NCI-H2227 (cell line): ENCODE measurements at regions not wholly inside any gene's neighbourhood (a gene's known extent, or its start where the extent isn't known, plus 50 kb on each side); places are given as distances from the start of the nearest gene placed in this dataset.
"Not testable (repeated sequence)": the region's sequence is repeated elsewhere in the genome, so short reads cannot be mapped to it uniquely, and the experiment has no call there.

Source experiments
- DNase-seq: peaks from one replicate; lab custom pipeline; 2025; ENCODE audit not compliant: unreplicated experiment; lab: John Stamatoyannopoulos, UW

DNA sequence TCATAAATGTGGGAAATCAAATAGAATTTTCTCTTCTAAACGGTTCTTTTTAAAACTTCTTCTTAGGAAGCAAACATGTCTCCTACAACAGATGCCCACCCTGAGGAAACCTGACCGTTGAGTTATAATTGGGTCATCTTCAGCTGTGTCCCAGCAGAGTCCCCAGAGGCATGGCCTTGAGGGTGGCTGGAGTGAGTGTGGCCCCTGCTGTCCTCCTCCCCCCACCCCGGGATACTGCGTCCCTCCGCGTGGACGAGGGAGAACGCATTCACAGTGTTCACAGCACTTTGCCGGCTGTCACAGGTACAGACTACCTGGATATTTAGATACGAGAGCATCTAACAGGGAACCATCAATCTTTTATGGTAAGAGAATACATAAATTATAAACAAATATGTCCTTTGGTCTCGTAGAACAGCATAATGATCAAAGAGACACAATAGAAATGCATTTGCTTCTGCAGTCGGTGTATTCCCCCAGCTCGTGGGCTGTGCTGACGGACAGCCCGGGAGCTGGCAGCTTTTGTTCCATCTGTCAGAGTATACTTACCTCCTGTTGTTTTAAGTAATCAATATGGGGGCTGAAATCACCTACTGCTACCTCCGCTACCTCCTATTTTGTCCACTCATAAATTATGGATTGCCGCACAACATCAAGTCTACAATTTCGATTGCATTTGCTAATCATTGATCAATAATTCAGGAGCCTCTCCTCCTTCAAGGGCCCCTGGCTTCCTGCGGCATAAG is 214.7 kb downstream of the IRX2 start:
- DNase-seq: no peak

DNA sequence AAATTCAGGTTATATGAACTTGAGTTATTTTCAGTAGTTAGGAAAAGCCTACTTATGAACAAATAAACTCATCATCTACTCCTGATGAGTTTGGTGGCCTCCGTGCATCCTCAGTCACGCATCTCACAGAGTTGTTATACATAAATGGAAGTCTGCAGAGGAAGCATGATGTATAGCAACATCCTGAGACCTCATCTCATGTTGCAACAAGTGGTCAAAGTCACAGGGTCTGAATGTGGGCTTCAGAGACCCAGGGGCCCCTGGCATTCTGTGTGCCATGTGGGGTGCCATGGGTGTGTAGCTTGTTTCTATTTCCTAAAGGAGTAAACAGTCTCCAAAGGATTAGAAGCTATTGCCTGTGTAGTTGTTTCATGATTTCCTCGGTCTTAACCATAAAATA is 216.5 kb downstream of the IRX2 start:
- DNase-seq: no peak

DNA sequence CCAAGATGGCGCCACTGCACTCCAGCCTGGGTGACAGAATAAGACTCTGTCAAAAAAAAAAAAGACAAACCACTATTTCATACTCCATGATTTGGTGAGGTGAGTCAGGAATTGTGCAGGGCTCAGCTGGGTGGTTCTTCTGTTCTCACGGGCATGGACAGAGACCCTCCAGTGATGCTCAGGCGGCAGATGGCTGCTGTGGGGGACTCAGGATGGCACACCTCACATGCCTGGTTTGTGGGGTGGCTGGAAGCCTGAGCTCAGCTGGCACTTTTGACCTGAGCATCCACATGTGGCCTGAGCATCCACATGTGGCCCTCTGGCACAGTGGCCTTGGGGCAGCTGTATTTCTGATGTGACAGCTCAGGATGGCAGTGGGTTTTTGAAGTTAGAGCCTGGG is 217.2 kb downstream of the IRX2 start:
- no peak for DNase-seq

DNA sequence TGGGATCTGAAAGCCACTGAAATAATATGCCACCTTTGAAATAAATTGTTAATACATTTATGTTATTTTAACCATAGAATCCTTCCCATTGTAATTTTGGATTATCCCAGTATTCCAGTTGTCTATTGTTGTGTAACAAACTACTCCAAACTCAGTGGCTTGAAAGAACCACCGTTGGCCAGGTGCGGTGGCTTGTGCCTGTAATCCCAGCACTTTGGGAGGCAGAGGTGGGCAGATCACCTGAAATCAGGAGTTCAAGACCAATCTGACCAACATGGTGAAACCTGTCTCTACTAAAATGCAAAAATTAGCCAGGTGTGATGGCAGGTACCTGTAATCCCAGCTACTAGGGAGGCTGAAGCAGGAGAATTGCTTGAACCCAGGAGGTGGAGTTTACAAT is 217.6 kb downstream of the IRX2 start:
- DNase-seq: not testable (repeated sequence)

DNA sequence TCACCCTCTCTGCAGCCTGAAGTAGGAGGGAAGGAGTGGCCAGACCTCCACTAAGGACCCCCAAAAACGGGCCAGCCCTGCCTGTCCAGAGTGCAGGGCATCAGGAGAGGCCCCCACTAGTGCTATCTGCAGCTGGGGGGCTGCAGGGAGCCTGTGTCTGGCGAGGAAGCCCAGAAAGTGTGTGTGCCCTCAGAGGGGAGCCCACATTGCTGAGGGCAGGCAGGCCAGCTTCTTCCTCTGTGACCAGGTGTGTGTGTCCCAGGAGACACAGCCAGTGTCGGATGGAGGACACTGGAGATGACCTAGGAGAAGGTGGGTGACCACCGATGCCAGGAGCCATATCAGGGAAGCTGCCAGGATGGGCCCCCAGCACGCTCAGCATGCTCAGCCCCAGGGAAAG is 218.7 kb downstream of the IRX2 start:
- DNase-seq: no peak

DNA sequence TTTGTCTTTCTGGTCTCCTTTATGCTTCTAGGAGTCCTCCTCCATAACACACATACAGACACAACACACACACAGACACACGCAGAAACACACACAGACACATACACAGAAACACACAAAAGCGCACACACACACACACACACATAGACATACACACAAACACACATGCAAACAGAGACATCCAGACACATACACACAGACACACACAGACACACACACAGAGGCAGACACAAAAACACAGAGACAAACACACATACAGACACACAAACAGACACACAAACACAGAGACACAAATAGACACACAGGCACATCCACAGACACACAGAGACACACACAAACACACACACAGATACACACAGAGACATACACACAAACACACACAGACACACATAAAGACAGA is 220.2 kb downstream of the IRX2 start:
- no peak for DNase-seq

DNA sequence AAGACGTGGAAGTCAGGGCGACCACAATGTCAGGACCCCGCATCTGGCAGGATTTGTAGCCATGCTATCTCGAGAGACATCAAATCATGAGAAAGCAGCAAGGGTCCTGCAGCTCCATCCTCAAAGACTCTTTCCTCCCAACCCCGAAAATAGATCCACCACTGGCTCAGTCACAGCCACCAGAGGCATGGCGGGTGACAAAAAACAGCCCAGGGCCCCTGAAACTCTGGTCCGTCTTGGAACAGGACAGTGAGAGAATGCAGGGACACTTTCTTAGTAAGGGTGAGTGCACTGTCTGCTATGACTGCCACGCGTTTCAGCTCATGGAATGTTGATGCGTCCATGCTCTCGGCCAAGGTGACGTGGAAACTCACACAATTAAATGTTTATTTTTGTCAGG is 220.9 kb downstream of the IRX2 start:
- no peak for DNase-seq

DNA sequence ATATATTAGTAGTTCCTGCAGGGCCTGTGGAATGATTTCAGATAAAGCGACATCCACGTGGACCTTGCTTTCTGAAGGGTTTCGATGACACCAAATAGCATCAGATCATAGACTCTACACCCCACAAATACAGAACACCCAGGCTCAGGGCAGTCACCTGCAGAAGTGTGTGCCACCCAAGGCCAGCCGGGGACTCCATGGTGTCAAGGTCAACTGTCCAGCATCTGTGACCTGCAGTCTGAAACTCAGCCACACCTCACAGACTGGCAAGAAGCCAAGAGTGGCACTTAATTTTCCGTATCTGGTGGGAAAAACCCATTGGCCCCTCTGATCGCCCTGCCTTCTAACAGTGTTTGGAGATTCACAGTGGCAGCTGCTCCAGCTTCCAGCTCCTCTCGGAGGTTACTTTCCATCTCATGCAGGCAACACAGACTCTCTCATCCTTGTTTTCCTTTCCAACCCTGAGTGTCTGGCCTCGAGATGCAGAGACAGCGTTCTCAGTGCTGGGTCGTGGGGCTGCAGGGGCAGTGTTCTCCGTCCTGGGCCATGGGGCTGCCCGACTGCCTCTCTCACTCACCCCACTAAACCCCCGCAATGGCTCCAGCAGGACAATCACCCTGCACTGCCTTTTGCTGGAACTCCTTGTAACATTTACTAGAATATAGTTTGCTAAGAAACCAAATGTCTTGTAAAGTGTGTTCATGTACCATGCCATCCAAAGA is 221.9 kb downstream of the IRX2 start:
- no peak for DNase-seq

DNA sequence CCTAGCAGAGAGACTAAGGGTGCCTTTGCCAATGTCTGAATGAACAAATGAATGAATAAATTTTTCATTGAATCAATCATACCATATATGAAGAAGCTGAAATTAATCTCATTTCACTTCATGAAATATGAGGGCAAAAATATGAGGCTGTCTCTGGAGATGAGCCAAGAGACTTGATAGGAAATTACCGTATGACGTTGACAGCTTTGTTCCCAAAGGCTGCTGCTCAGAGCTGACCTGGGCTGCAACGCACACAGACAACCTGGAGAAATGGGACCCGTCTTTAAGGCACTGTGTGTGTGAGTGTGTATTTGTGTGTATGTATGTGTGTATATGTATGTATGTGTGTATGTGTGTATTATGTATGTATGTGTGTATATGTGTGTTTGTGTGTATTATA is 226.1 kb downstream of the IRX2 start:
- DNase-seq: no peak

DNA sequence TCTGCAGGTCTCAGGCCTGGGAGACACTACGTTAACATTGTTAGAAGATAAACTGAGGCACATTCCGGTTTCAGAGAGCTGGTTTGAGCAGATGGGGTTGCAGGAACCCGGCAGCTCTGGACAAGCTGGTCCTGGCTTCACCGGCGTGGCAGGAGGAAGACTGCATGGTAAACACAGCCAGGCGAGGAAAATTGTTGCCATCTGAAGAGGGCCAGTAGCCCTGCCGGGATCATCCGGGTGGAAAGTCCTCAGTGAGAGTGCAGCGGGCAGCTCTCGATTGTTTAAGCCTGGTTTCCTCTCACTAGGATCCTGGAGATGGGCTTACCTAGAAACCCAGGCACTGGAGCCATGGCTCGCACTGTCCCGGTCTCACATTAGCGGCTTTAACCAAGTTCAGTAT is 226.9 kb downstream of the IRX2 start:
- no peak for DNase-seq

DNA sequence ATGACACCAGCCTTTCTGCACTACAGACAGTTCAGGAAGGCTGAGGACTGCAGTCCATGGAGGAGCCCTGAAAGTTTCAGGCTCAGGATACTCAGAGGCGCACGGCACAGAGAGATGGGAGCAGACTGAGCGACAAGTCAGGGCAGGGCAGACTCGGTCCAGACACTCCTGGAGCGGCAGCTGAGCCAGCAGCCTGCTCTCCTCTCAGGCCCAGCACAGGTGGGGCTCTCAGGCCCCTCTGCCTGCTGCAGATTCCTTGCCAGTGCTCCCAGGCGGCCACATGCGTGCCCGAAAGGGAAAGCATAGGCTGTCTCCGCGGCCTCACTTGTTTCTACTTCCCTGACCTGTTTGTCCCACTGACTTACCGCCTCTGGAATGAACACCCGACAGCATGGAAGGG is 228.3 kb downstream of the IRX2 start:
- DNase-seq: no peak

DNA sequence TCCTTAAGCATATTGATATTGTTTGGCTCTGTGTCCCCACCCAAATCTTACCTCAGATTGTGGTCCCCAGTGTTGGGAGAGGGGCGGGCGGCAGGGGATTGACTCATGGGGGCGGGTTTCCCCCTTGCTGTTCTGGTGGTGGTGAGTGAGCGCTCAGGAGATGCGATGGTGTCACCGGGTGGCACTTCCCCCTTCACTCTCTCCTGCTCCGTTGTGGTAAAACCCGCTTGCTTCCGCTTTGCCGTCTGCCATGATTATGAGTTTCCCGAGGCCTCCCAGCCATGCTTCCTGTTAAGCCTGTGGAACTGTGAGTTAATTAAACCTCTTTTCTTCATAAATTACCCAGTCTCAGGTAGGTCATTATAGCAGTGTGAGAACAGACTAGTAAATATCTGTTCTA is 229.1 kb downstream of the IRX2 start:
- no peak for DNase-seq

DNA sequence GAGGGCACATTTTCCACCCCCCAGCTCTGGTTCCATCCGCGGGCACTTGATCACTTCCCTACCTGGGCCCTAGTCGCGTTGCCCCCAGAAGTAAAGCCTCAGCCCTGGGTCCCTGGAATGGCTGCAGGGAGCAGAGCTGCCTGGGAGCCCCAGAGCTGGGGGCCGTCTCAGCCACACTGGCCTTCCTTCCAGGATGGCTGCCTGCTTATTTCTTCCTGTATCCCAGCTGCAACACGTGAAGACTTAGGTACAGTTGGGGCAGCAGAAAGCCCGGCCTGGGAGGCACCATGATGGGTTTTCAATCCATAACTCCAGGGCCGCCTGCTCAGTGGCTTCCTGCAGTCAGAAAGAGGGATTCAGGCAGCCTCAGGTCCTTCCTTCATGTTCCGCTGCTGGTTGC is 232.3 kb downstream of the IRX2 start:
- DNase-seq: no peak

DNA sequence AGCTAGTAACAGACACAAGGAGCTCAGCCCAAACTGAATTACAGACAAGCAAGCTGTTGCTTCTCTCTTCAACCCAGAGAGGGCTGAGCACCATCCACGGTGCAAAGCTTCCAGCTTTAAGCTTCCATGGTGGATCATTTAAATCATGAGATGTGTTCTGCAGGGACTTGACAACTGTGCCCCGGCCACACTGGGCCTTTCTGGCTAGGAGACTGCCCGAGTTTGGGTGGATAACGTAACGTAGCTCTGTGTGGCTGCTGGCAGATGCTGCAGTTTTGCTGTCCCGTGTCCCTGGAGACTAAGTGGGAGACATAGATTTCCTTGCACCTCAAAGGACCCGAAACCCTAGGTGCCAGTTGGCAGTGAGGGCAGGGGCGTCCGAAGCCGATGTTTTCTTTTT is 234.0 kb downstream of the IRX2 start:
- DNase-seq: no peak

DNA sequence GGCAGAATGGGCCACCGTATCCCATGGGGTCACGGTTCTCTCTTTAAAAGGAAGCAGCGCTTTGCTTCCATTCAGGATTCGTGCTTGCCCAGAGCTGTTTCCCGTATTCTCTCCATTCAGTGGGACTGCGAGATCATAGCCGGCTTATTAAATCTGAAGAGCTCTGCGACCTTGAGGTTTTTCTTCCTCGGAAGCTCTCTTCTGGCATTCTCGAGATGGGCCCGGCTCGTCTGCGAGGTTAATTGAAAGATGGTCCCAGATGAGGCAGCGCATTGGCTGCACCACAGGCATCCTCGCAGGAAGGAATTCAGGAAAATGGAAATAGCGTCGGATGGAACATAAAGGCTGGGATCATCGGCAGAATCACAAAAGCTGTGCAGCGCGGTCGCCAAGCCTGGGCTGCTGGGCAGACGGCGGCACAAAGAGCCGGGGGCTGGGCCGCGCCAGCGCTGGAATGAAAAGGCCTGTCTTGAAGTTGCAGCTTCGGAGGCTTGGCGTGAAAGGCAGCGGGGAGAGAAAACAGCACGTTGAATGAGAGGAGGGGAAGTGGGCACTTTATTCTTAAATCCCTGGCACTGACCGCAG is 236.2 kb downstream of the IRX2 start:
- no peak for DNase-seq

DNA sequence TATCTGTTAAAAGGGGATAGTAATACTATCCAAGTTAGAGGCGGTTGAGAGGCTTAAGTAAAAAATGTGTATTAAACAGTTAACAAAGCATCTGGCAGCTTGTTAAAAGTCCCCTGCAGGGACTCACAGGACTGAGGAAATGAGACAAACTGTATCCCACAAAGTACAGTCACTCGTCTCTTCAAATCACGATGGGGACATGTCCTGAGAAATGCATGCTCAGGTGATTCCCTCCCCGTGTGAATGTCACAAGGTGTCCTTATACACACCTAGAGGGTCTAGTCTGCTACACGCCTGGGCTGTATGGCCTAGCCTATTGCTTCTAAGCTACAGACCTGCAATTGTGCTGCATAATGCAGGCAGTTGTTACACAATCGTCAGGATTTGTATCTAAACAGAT is 237.0 kb downstream of the IRX2 start:
- no peak for DNase-seq

DNA sequence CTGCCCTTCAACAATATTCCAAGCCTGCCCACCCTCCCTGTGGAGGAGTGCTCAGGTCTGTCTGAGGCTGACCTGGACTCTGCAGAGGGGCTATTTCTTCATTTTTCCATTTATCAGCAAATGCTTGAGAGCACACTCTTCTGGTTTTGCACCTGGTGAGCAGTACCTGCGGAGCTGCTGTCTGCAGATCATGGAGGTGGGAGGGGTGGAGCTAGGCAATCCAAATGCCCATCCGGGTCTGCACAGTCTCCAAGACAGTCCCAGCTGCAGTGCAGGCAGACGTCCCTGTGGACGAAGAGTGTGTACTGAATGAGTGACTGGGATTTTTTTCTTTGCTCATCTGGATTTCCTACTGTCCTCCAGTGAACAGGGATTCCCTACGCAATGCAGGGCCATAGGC is 239.8 kb downstream of the IRX2 start:
- no peak for DNase-seq

DNA sequence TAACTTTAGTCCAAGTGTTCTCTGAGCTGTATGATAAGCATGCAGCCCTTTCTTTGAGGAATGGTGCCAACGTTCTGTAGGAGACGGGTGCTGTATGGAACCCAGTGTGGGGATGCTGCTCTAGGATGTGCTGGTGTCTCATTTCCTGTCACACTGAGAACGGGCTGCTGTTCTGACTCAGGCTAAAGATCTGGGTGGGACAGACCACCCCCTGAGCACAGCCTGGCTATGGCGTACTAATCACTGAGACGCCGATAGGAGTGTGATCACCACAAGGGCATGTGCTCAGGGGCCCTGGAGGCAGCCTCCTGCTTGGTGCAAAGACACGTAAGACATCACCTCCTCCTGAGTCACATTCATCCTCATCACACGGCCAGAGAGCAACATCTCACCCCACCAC is 240.4 kb downstream of the IRX2 start:
- DNase-seq: no peak

DNA sequence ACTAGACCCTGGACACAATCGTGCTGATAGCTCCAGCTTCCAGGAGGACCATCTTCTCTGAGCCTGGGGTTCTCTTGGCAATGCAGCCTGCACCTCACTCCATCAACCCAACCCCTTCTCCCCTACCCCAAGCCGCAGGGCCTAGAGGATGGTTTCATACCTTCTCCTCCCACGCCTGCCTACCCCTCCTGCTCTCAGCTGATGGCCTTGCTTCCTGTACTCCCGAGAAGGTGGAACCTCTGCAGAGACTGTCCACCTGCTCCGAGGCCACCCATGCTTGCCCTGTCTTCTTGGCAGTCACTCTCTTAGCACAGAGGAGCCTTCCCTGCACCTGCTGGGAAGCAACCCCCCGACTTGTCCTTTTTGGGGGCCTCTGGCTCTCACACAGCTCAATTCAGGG is 241.9 kb downstream of the IRX2 start:
- no peak for DNase-seq

DNA sequence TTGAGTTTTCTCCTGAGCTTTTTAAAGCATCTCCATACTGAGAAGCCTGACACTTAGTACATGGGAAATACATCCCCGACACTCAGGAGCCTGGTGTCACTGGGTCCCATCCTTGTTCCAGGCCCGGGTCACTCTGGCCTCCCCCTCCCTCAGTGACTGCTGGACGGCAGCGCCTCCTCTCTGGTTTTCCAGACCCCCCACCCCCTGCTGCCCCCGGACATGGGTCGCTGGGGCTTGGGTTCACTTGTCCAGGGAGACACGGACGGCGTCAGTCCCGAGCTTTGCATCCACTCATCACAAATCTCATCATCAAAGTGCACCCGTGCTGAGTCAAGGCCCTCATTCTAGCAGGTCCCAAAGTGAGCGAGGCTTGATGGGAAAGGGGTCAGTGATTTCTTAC is 243.0 kb downstream of the IRX2 start:
- no peak for DNase-seq

DNA sequence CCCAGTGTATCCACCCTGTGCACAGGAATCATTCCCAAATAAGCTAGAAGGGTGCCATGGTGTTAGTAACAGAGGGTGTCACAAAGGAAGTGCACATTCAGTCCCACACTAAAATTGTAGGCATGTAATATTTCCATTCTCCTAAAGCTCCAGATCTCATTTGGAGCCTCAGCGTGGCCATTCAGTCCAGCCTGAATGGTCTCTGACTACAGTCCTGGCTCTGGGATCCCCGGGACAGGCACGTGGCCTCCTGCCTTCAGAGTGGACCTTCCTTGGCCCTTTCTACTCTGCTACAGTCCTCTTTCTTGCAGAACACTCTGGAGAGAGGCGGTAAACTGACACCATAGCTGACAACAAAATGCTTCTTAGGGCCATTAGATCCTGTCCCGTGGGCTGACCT is 243.9 kb downstream of the IRX2 start:
- no peak for DNase-seq

DNA sequence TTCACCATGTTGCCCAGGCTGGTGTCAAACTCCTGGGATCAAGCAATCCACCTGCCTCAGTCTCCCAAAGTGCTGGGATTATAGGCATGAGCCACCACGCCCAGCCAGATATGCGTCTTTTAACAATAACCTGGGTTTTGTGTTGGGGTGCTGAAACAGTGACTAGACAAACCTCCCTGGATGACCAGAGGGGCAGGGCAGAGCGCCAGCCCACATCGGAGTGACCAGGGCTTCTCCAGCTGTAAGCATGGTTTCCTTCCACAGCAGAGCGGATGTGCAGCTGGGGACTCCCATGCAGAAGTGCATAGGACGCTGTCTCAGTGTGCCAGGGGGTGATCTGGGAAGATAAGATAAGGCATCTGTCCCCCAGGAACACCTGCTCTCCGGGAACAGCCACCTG is 244.9 kb downstream of the IRX2 start:
- no peak for DNase-seq

DNA sequence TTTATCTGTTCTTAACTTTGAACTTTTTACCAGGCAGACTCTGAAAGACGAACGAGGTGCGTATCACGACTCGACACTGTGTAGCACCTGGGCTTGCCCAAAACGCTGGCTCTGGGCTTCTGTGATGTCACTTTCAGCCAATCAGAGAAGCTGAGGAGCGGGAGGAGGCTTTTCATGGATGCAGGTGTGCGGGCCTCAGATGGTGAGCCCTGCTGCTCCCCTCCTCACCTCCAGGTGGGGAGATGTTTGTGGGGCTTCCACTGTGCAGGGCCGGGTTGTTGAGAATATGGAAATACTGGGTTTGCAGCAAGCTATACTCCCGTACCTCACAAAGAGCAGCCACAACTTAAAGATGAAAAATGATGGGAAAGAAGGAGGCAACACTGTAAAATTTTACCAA is 246.3 kb downstream of the IRX2 start:
- no peak for DNase-seq
